Transverse colon (tissue), 4 donors: ENCODE measurements at regions not wholly inside any gene's neighbourhood (a gene's known extent, or its start where the extent isn't known, plus 50 kb on each side); places are given as distances from the start of the nearest gene placed in this dataset.

Experiments used
- EP300 ChIP-seq: sonication (generic); formaldehyde crosslinking; IDR thresholded peaks from one replicate; pipeline ENCODE4 v1.6.1; 2017; ENCODE audit warnings: antibody characterized with exemption, low read depth
- POLR2A ChIP-seq: fragments of 450-650 bp; IDR thresholded peaks from one replicate; pipeline ENCODE4 v1.6.1; 2016; ENCODE audit warnings: antibody characterized with exemption, mild to moderate bottlenecking, moderate library complexity
- POLR2AphosphoS5 ChIP-seq, 3 donors: sonication (generic); formaldehyde crosslinking; IDR thresholded peaks; one replicate each; pipeline ENCODE4 v1.6.1; 2016; ENCODE audit warnings: antibody characterized with exemption in 3 of 3
- TF ChIP-seq, protein P1 (sequence below), 5 experiments: fragments of 200-600 bp in 3 of 5; fragments of 450-650 bp in 2 of 5; sonication (generic) in 3 of 5; IDR thresholded peaks; 1 replicate in 2 of 5; 2 replicates in 3 of 5; pipeline ENCODE4 v1.5.1; 2016 to 2017; ENCODE audit warnings: antibody characterized with exemption in 5 of 5, inconsistent platforms in 3 of 5, mild to moderate bottlenecking in 2 of 5, moderate library complexity in 1 of 5

DNA sequence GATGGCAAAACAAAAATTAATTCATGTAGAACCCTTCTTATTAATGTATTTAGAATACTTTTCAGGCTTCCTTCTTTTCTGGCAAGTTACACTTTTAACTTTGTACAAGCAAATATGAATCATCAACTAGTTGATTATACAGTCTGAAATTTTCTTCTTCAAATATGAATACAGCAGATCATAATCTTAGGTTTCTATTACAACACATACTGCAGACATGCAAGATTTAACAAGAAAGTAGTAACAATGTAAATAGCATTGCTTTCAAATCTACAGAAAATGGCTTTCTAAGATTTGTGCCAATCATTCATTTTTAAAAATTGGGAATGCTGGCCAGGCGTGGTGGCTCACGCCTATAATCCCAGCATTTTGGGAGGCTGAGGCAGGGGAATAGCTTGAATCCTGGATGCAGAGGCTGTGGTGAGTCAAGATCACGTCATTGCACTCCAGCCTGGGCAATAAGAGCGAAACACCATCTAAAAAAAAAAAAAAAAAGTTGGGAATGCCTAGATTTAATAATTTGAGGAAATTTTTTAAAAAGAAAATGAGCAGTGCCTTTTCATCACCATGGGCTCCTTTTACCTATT lies 68.4 kb upstream of the DPYD start:
- TF ChIP-seq, protein P1, sequence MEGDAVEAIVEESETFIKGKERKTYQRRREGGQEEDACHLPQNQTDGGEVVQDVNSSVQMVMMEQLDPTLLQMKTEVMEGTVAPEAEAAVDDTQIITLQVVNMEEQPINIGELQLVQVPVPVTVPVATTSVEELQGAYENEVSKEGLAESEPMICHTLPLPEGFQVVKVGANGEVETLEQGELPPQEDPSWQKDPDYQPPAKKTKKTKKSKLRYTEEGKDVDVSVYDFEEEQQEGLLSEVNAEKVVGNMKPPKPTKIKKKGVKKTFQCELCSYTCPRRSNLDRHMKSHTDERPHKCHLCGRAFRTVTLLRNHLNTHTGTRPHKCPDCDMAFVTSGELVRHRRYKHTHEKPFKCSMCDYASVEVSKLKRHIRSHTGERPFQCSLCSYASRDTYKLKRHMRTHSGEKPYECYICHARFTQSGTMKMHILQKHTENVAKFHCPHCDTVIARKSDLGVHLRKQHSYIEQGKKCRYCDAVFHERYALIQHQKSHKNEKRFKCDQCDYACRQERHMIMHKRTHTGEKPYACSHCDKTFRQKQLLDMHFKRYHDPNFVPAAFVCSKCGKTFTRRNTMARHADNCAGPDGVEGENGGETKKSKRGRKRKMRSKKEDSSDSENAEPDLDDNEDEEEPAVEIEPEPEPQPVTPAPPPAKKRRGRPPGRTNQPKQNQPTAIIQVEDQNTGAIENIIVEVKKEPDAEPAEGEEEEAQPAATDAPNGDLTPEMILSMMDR (IDR thresholded peaks at IDR 0.05) = no peak
- TF ChIP-seq POLR2AphosphoS5 (IDR thresholded peaks at IDR 0.05) (no peak), POLR2A (no peak), EP300 (no peak)
